HG03097 (cell line): ENCODE measurements at regions not wholly inside any gene's neighbourhood (a gene's known extent, or its start where the extent isn't known, plus 50 kb on each side); places are given as distances from the start of the nearest gene placed in this dataset.

Experiments
- ATAC-seq: cut with Tn5 transposase; IDR thresholded peaks from one replicate; pipeline ENCODE4 v1.9.1; 2021; ENCODE audit not compliant: unreplicated experiment, low FRiP score

DNA sequence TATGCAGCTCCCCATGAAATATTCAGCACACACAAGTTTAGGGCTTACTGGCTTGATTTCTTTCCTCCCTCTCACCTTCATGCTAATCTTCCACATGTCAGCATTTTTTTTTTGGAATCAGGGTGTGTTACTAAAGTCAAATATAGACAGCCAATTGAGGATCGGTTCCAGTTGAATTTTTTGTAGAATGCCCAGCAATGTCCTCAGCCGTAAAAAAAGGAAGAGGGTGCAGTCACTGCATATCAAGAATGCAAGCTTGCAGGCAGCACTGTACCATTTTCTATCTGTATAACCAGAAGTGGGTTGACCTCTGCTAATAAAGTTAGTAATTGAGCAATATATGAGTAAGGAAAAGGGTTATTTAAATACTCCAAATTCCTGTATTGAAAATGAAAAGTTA, 51.4 kb upstream of the CHMP2B start:
- ATAC-seq: no peak

DNA sequence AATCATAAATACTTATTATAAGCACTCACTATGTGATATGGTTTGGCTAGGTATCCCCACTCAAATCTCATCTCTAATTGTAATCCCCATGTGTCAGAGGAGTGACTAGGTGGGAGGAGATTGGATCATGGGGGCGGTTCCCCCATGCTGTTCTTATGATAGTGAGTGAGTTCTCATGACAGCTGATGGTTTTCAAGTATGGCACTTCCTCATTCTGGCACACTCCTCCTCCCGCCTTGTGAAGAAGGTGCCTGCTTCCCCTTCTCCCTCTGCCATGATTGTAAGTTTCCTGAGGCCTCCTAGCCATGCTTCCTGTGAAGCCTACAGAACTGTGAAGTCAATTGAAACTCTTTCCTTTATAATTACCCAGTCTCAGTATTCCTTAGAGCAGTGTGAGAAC, 53.3 kb upstream of the CHMP2B start:
- no peak for ATAC-seq

DNA sequence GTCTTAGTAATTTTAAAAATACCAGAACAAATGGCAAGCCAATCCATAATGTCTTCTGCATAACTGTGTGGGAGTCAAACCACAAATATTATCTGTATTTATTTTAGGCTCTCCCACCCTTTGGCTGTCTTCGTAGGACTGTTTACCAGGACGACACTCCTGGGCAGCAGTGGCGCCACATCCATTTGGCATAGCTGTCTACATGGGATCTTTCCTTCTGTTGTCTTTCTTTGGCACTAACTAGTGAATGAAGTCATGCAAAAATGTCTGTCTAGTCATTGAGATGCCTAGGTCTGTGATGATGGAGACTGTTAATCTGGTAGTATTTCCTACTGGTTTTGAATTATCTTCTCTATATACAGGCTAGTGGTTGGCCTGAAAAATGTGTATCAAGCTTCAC, 54.0 kb upstream of the CHMP2B start:
- no peak for ATAC-seq

DNA sequence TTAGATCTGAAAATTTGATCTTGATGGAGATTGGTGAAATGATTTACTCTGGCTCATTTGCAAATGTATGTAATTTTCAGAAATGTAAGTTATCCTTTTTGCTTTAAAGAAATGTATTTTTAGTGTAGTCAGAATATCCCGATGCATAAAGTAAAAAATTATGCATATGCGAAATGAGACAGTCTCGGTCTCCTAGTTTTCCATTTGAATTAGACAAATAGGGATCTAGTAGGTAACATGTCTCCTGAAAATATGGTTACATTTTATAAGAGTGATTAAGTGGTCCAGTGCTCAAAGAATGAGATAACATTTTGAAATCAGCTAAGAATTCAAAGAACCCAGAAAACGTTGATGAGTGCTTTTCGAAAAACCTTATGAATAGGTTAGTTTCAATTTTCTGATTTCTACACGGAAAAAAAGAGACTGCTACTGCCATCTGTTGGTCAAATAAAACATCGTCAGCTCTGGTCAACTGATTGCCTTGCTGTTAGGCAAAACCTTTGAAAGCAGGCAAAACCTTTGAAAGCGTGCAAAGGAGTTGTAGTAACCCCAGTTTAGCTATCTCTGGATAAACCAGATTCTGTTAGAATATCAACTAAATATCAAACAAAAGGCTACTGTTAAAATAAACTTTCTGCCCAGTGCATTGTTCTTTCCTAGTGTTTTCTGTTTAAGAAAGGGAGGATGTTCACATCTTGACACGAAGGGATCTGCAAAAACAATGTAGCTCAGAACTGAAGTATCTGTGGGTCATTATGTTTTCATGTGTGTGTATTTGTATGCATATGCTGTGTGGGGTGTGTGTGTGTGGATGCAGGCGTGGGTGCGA, 59.3 kb upstream of the CHMP2B start:
- ATAC-seq: no peak

DNA sequence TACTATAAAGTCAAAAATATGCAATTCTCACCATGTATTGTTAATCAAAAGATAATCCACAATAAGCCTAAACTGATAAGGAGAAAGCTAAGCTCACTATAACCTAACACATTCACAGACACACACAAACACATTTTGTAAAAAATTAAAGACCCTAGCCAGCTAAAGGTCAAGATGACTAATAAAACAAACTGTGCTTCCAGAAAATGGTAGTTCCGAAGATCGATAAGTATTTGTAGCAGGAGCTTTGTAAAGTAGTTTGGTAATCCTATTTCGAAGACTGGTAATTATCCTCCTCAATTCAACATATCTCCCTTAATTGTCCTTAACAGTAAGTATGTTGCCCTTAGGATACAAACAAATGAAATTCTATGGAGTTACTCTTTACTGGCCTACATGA, 62.9 kb upstream of the CHMP2B start:
- no peak for ATAC-seq

DNA sequence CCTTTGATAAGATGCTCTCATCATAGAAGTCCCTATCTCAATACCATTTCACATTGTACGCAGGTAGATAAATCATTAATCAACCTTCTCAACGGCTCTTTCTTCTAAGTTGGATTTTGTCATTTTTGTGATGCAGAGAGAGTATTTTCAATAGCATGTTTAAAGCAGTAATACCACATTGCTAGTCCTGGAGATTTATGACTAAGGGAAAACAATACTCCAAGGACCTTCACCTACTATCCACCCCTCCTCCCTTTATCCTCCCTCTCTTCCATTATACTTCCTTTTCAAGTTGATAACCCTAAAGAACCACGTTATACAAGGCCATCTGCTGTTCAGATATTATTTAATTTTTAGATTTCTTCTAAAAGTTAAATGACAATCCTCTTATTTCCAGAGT, 65.3 kb upstream of the CHMP2B start:
- no peak for ATAC-seq

DNA sequence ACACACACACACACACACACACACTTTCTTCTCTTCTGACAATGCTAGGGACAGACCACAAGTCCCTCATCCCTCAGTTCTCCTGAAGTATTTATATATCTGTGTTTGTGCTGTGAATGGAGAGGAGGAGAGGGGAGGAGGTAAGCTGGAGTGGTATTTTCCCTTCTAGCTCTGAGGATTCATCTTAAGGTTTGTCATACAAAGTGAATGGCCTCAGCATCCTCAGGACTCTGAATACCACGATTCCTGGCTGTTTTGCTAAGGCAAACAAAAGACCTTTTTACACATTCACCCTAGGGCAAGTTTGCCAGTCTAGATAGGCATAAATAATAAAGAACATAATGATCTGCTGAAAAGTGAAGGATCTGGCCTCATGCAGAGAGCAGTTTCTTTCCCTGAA, 65.7 kb upstream of the CHMP2B start:
- ATAC-seq: no peak

DNA sequence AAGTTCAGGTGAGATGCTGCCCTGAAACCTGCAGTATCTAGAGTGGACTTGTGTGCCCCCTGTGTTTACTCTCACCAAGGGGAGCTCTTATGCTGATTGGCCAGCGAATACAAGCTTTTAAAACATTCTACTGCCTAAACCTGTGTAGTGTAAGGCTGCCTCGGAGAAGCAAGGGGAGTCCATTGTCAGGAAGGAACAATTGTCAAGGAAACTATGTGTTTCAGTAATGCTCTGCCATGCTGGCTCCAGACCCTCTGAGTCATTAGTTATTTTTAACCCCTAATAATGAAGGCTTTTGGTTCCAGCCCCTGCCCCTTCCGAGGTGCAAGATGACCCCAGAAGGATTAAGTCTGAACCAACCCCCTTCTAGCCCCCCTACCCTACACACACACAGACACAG, 66.1 kb upstream of the CHMP2B start:
- ATAC-seq: no peak

DNA sequence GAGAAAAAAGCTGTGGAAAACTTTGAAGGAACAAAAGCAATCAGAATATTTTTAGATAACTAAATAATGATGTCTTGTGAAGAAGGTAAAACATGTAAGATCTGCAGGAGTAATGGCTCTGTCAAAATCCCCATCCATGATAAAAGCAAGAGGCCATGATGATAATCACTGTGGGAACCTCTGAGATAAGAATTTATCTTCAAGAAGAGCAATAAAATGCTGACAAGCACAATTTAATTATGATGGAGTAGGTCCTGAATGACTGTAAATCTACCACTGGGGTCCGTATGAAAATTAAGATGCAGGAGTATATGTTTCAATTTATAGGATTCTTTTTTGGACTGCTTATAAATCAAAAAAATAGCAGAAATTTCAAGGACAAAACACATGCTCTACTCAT, 68.3 kb upstream of the CHMP2B start:
- no peak for ATAC-seq

DNA sequence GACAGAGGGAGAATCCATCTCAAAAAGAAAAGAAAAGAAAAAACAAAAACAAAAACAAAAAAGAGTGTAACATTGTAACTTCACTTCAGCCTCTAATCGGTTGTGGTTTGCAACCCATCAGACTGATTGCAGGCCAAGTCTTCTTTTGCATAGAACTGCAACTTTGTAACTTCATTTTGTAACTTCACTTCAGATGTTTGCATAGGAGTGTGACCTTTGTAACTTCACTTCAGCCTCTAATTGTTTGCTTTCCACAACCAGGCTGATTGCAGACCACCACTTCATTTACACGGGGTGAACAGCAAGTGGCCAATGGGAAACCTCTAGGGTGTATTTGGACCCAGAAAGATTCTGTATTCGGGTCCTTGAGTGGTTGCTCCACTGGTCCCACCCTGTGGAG, 79.1 kb upstream of the CHMP2B start:
- no peak for ATAC-seq

DNA sequence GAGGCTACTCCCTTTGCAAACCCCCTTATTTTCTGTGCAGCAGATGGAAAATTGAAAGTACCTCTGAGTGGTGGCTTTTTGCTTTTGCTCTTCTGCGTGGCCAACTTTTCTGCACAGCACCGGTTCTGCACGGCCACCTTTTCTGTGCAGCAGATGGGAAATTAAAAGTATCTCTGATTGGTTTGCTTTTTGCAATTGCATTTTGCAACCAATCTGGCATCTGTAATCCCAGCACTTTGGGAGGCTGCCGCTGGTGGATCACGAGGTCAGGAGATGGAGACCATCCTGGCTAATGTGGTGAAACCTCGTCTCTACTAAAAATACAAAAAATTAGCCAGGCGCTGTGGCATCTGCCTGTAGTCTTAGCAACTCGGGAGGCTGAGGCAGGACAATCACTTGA, 79.5 kb upstream of the CHMP2B start:
- no peak for ATAC-seq

DNA sequence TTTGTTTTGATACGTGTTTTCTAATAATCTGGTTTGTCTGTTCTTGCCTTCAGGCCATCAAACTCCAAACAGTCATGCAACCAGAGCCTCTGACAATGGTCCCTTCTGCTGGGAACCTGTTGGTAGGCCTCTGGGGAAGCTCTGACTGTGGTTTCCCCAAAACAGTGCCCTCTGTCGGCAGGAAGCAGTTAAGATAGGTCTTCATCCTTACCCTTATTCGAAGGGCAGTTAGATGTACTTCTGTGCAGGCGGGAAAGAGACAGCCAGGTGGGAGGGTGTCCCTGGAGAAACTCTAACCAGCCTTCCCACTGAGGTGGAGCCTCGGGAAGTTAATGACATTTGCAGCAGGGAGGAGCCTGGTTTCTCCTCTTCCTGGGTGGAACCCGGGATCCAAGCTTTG, 81.6 kb upstream of the CHMP2B start:
- ATAC-seq: no peak

DNA sequence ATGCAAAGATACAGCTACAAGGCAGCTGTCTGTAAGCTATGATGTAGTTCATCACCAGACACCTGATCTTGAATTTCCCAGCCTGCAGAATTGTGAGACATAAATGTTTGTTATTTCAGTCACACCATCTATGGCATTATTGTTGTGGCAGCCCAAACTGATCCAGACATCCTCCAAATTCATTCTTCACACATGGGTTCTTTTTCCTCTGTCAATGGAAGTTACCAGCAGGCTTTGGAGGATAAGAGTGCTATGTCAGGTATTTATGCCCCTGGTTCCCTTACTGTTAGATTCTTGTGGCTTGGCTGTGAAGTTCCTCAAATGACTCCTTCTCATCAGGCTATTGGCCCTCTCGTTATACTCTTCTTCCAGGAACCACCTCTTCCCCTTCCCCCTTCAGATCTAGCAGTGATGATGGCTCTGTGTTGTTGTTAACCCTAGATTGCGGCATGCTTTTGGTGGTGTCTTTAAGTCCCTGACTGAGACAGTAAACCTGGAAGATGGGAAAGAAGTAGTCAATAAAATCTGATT, 91.0 kb upstream of the CHMP2B start:
- no peak for ATAC-seq

DNA sequence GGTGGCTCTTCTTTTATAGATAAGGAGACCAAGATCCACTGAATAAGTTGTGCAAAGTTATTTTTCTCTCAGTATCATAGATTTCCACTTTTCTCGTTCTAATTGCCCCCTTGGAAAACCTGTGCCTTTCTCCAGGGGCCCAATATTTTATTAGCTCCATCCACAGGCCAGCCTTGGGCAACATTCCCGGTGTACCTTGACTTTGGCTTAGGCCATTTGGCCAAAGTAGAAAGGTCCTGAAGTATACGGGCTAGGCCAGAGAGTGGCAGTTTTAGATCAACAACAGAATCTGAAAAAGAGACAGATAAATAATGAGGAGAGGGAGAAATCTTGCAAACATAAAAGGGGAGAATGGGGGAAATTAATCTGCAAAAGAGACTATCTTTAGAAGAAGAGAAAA, 91.7 kb upstream of the CHMP2B start:
- no peak for ATAC-seq

DNA sequence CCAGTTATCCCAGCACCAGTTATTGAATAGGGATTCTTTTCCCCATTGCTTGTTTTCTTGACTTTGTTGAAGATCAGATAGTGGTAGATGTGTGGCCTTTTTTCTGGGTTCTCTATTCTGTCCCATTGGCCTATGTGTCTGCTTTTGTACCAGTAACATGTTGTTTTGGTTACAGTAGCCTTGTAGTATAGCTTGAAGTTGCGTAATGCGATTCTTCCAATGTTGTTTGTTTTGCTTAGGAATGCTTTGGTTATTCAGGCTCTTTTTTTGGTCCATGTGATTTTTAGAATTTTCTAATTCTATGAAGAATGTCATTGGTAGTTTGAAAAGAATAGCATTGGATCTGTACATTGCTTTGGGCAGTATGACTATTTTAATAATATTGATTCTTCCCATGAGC, 94.3 kb upstream of the CHMP2B start:
- ATAC-seq: no peak

DNA sequence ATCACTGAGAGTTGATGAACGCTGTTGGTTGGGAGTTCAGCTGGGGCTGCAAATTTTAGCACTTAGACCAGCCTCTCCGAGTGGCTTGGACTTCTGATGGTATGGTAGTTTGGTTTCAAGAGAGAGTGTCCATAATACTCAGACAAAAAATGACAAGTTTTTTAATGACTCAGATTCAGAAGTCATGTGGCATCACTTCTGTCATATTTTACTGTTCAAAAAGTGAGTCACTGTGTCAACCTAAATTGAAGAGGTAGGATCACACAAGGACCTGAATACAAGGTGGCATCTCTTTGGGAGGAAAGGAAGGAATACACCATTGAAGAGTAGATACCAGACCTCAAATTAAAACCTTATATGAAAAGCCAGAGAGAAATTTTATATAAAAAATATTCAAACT, 99.1 kb upstream of the CHMP2B start:
- ATAC-seq: no peak

DNA sequence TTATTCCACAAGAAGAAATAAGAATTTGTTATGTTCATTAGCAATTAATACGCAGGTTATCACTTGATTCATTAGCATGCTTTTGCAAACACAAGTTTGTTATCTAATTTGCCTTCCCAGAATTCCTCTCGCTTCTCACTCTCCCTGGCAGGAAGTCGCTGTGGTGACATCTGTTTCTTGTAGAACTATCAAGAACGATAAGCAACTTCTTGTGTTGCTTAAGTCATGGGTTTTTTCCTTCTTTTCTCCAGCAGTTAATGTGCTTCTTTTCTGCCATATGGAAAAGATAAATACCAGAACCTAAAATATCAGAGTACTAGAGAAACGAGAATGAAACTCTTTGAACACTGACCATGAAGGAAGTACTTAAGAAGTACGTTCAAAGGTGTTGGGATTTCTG, 99.8 kb upstream of the CHMP2B start:
- no peak for ATAC-seq

DNA sequence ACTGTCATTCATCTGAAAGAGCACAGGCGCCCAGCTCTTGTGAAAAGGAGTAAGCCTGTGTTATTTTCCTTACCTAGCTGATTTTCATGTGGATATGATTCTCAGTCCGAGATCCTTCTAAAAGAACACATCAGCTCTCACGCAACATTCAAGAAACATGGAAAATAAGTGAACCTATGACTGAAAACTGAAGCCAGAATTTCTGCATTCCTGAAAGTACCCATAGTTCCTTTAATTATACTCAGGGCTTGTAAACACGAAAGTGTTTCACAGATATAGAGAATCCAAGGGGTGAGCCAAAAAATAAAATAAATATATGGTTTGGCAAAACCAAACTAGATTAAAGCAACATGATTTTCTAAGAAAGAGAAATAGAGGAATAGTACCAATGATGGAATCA, 100.8 kb upstream of the CHMP2B start:
- ATAC-seq: no peak

DNA sequence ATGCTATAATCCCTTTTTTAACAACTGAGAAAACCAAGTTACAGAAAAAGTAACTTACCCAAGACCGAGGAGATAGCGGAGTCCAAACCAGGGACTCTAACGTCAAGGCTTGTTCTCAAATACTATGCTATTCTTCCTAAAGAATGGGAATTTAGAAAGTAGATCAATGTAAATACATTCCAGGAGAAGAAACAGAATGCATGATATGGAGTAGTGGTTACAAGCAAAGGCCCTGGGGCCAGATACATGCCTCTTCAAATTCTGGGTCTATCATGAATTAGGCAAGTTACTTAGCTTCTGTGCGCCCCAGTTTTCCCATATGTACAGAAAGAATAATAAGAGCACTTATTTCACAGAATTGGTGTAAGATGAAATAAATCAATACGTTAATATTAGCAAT, 102.0 kb upstream of the CHMP2B start:
- no peak for ATAC-seq

DNA sequence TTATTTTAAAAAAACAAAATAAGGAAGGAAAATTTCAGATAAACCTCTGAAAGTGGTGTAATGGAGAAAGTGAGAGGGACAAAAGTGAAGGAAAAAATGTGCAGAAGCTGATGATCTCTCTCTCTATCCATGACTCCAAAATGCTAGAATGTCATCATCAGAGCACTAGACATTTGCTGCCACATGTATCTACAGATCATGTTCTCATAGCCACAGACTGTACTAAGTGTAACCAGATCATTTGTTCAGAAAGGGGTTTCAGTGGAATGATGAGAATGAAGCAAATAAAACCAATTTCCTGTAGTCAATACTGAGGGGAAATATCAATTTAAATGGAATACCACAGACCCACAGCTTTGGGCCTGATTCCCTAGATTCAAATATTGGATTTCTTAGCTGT, 104.3 kb upstream of the CHMP2B start:
- ATAC-seq: no peak

DNA sequence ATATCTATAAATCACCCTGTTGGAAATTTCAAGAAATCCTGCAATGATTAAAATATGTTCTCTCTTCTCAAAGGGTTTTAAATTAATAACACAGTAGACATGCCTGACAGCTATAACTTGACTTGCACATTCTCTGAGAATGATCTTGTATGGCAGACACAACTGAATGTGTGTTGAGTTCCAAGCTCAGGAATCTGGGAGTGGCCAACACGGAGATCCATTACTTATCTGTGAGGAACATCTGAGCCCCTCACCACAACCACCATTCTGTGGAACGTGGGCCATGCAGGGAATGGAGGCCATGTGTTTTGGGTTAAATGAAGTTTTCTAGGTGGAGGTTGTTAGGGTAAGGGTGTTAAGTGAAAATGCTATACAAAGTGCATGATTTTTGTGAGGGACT, 105.3 kb upstream of the CHMP2B start:
- ATAC-seq: no peak

DNA sequence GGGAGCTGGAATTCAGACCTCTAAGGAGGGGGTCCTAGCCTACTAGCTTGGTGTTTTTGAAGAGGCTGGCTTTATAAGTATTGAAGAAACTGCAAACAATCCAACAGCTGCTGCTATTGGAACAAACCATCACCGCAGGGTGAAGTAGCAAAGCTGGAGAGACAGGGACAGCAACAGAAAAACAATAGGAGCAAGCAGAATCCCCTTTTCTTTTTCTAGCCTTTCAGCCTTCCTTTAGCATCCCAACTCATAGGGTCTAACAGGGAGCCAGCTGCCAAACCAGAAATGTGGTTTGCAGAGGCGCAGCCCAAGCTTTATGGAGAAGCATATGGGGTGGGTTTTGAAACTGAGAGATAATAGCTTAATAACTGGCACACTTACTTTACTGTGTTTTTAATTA, 106.2 kb upstream of the CHMP2B start:
- no peak for ATAC-seq

DNA sequence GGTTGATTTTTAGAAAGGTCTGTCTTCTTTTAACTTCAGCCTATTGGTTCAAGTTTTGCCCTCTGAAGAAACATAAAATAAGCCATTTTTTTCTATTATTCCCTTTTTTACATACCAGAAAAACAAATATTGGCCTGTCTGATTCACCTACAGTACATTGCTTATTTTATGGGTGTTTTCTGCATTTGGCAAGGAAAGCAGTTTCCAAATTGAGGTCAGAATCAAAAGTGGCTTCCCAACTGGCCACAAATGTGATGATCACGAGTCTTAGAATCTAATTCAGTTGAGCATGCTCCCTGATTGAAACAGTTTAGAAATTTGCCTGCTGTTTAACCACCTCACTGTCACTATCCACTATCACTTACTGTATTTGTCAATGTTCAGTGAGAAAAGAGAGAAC, 106.9 kb upstream of the CHMP2B start:
- ATAC-seq: no peak
